PC-9 (cell line): ENCODE measurements at regions not wholly inside any gene's neighbourhood (a gene's known extent, or its start where the extent isn't known, plus 50 kb on each side); places are given as distances from the start of the nearest gene placed in this dataset.

Experiments used
- CTCF ChIP-seq: fragments of 200-600 bp; sonication (generic); conservative IDR thresholded peaks from 2 replicates; pipeline ENCODE4 v1.6.1; 2017; ENCODE audit warnings: mixed run types, antibody characterized with exemption, mild to moderate bottlenecking, moderate library complexity
- EZH2 ChIP-seq: fragments of 200-600 bp; sonication (generic); IDR thresholded peaks from 2 replicates; pipeline ENCODE4 v1.8.0; 2017; ENCODE audit warnings: antibody characterized with exemption, low read depth

DNA sequence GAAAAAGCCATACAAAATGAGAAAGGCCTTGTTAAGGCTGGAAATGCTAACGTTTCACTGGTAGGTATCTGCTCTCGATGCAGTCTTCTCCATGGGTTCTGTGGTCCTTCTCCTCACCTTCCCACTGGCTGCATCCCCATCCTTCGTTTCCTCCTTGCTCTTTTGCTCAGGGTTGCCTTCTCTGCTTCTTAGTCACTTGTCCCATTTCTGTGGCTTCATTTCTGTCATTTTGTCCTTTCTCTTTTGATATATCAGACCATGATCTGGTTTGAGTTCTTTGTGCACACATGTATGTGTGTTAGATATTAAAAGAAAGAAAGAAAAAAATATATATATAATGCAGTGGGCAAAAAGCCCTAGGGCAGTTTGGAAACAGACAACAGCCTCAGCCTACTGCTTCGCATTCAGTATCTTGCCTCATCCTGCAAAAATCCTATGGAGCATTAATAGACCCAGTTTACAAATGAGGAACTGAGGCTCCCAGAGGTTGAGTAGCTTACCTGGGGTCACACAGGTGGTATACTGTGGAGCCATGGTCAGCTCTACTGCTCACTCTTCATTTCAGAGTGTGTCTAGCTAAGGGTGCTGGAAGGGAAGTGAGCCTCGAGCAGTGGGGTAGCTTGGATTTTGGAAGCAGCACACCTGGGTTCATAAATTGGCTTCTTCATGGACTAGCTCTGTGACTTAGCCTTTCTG lies 57.6 kb upstream of the MEDAG start:
- no peak for TF ChIP-seq CTCF
- TF ChIP-seq EZH2, result no peak
